Neural crest cell (in vitro differentiated cells): ENCODE measurements at regions not wholly inside any gene's neighbourhood (a gene's known extent, or its start where the extent isn't known, plus 50 kb on each side); places are given as distances from the start of the nearest gene placed in this dataset.

Experiments used
- DNase-seq: peaks from one replicate; pipeline ENCODE4 v3.0.0; 2021; ENCODE audit warnings: low read depth, mixed read lengths, low spot score
- H3K27ac Mint-ChIP-seq: one replicate; pipeline ENCODE4 v1.8.0; 2021; ENCODE audit warnings: mild to moderate bottlenecking, mixed read lengths; ENCODE audit not compliant: unreplicated experiment
- H3K27me3 Mint-ChIP-seq: 2 replicates; pipeline ENCODE4 v1.8.0; 2021; ENCODE audit warnings: low read depth, mild to moderate bottlenecking, mixed read lengths
- H3K36me3 Mint-ChIP-seq: 2 replicates; pipeline ENCODE4 v1.8.0; 2021; ENCODE audit warnings: low read depth, mild to moderate bottlenecking, mixed read lengths
- H3K4me1 Mint-ChIP-seq: 2 replicates; pipeline ENCODE4 v1.8.0; 2021; ENCODE audit warnings: mixed read lengths
- H3K4me3 Mint-ChIP-seq: one replicate; pipeline ENCODE4 v1.8.0; 2021; ENCODE audit warnings: mild to moderate bottlenecking, mixed read lengths
- H3K9me3 Mint-ChIP-seq: 2 replicates; pipeline ENCODE4 v1.8.0; 2021; ENCODE audit warnings: mixed read lengths
- TF ChIP-seq, protein P1 (sequence below): fragments of 200-600 bp; sonication (generic); conservative IDR thresholded peaks from 2 replicates; pipeline ENCODE4 v1.5.0; 2021; ENCODE audit warnings: antibody characterized with exemption, mild to moderate bottlenecking

DNA sequence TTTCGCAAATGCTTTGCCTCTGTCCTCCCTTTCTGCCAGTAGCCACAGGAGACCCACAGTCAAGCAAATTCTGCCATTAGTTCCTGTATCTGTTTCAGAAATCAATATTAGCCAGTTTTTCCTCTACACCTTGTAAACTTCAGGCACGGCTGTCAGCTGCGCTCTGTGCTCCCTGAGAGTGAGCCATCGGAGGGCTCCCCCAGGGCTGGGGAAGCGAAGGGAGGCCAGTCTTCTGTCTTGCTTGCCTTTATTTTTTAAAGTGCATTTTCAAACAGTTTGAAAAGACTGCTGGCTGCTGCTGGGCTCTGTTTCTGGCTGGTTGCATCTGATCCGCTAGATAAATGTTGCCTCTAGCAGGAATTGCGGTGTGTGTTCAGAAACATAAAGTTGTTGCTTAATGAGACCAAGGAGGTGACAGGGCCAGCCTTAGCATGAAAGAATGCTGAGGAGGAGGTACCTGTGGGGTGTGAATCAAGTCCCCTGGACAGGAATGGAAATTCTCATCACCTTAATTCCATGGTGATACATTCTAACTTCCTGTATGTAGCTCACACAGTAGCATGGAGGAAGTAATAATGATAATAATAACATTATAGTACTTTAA, 421.7 kb upstream of the KIF2A start:
- Mint-ChIP-seq H3K36me3 (no peaks in the 10 kb centered on the region), H3K27me3 (peaks cover 3% of the 10 kb centered on the region), H3K9me3 (peaks cover 4% of the 10 kb centered on the region), H3K27ac (no peak overlapping the region), H3K4me1 (no peaks in the 10 kb centered on the region), H3K4me3 (no peak overlapping the region)
- TF ChIP-seq, protein P1, sequence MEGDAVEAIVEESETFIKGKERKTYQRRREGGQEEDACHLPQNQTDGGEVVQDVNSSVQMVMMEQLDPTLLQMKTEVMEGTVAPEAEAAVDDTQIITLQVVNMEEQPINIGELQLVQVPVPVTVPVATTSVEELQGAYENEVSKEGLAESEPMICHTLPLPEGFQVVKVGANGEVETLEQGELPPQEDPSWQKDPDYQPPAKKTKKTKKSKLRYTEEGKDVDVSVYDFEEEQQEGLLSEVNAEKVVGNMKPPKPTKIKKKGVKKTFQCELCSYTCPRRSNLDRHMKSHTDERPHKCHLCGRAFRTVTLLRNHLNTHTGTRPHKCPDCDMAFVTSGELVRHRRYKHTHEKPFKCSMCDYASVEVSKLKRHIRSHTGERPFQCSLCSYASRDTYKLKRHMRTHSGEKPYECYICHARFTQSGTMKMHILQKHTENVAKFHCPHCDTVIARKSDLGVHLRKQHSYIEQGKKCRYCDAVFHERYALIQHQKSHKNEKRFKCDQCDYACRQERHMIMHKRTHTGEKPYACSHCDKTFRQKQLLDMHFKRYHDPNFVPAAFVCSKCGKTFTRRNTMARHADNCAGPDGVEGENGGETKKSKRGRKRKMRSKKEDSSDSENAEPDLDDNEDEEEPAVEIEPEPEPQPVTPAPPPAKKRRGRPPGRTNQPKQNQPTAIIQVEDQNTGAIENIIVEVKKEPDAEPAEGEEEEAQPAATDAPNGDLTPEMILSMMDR: no peak
- DNase-seq: no peak

DNA sequence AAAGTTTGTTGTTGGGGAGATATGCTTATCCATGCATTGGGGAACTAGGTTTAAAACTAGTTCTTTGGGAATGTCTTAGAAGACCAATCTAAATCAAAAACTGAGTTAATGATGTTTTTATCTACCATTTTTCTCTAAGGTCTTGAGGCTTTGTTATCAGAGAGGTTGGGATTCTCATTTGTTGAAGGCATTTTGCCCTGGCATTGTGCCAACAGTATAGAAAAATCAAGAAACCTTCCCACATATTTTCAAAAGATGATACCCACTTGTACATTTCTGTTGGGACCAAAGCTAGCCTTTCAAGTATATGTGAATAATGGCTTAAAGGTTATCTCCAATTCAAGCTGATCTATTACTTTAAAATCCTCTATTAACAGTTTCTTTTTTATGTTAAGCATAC, 419.8 kb upstream of the KIF2A start:
- Mint-ChIP-seq H3K4me1 (no peaks in the 10 kb centered on the region), H3K27ac (no peak overlapping the region), H3K27me3 (peaks cover 3% of the 10 kb centered on the region), H3K9me3 (peaks cover 5% of the 10 kb centered on the region), H3K36me3 (no peaks in the 10 kb centered on the region), H3K4me3 (no peak overlapping the region)
- DNase-seq: no peak
- TF ChIP-seq, protein P1: no peak

DNA sequence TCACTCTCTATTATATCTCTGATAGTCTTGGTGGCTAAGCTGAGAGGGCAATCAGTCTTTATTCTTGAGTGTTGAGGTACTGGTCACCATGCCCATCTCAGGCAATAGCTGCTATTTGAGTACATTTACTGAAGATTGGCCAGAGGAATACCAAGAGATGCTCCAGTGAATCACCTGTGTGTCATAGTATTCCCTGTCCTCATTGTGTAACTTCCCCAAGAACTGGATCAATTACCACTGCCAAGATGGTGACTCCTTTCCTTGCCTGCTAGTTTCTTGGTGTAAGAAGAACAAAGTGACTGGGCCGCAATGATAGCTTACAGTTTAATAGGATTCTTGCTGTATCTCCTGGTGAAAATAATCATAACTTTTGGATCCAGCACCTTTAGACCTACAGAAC, 418.7 kb upstream of the KIF2A start:
- H3K9me3 Mint-ChIP-seq: peaks cover 5% of the 10 kb centered on the region
- no peak overlapping the region for H3K4me3 Mint-ChIP-seq
- H3K27me3 Mint-ChIP-seq: peaks cover 3% of the 10 kb centered on the region
- TF ChIP-seq, protein P1: no peak
- DNase-seq: no peak
- no peaks in the 10 kb centered on the region for H3K4me1 Mint-ChIP-seq
- H3K36me3 Mint-ChIP-seq: peaks cover 3% of the 10 kb centered on the region
- H3K27ac Mint-ChIP-seq: no peak overlapping the region

DNA sequence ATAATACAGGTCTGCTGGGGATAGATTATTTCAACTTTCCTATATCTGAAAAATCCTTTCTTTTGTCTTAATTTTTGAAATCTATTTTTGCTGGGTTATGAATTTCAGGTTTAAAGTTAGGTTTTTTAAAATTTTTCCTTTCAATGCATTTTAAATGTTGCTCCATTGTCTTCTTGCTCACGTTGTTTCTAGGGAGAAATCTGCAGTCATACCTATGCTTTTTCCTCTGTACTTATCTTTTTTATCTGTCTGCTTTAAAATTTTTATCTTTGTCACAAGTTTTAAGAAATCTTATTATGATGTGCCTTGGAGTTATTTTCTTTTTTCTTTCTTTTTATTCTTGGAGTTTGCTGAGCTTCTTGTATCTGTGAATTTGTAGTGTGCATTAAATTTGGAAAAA, 412.0 kb upstream of the KIF2A start:
- H3K36me3 Mint-ChIP-seq: peaks cover 7% of the 10 kb centered on the region
- no peak overlapping the region for H3K4me3 Mint-ChIP-seq
- H3K9me3 Mint-ChIP-seq: peaks cover 19% of the 10 kb centered on the region
- H3K27ac Mint-ChIP-seq: no peak overlapping the region
- no peaks in the 10 kb centered on the region for H3K4me1 Mint-ChIP-seq
- TF ChIP-seq, protein P1: no peak
- DNase-seq: no peak
- H3K27me3 Mint-ChIP-seq: peaks cover 3% of the 10 kb centered on the region

DNA sequence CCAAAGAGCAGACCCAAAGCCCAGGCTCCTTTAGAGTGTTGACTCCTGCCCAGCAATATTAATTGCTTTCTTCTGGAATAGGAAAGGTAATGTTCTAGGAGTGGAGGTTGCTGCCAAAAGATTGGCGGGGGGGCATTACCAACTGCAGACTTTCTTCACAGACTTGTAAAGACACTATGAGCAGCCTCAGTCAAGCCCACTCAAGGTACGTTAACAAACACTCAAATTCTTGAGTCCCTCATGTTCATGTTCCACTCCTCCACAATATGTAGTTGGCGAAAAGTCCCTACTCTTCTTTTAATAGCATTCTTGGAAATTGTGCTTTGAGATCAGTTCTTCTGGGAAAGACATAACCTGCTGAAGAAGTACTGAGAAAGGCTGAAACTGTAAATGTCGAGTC, 409.2 kb upstream of the KIF2A start:
- H3K9me3 Mint-ChIP-seq: peaks cover 14% of the 10 kb centered on the region
- no peak for DNase-seq
- H3K4me3 Mint-ChIP-seq: no peak overlapping the region
- no peak overlapping the region for H3K27ac Mint-ChIP-seq
- peaks cover 5% of the 10 kb centered on the region for H3K36me3 Mint-ChIP-seq
- TF ChIP-seq, protein P1: no peak
- H3K4me1 Mint-ChIP-seq: no peaks in the 10 kb centered on the region
- H3K27me3 Mint-ChIP-seq: peaks cover 3% of the 10 kb centered on the region
